Endothelial cell (in vitro differentiated cells): ENCODE measurements at regions not wholly inside any gene's neighbourhood (a gene's known extent, or its start where the extent isn't known, plus 50 kb on each side); places are given as distances from the start of the nearest gene placed in this dataset.

Experiments
- DNase-seq: peaks from one replicate; pipeline ENCODE4 v3.0.0; 2021; ENCODE audit warnings: low spot score
- H3K27ac Mint-ChIP-seq: one replicate; pipeline ENCODE4 v1.8.0; 2021; ENCODE audit warnings: mixed read lengths, inconsistent platforms; ENCODE audit not compliant: unreplicated experiment
- H3K27me3 Mint-ChIP-seq: one replicate; pipeline ENCODE4 v1.8.0; 2021; ENCODE audit warnings: mild to moderate bottlenecking, moderate library complexity, mixed read lengths, inconsistent platforms; ENCODE audit not compliant: unreplicated experiment
- H3K36me3 Mint-ChIP-seq: one replicate; pipeline ENCODE4 v1.8.0; 2021; ENCODE audit warnings: mild to moderate bottlenecking, low read depth, mixed read lengths, inconsistent platforms; ENCODE audit not compliant: unreplicated experiment
- H3K4me1 Mint-ChIP-seq: one replicate; pipeline ENCODE4 v1.8.0; 2021; ENCODE audit warnings: mild to moderate bottlenecking, mixed read lengths, inconsistent platforms; ENCODE audit not compliant: unreplicated experiment
- H3K4me3 Mint-ChIP-seq: one replicate; pipeline ENCODE4 v1.8.0; 2021; ENCODE audit warnings: mild to moderate bottlenecking, mixed read lengths, inconsistent platforms; ENCODE audit not compliant: unreplicated experiment
- H3K9me3 Mint-ChIP-seq: one replicate; pipeline ENCODE4 v1.8.0; 2021; ENCODE audit warnings: mixed read lengths, inconsistent platforms; ENCODE audit not compliant: unreplicated experiment
- CTCF ChIP-seq: fragments of 200-600 bp; sonication (generic); IDR thresholded peaks from one replicate; pipeline ENCODE4 v1.5.0; 2021; ENCODE audit warnings: antibody characterized with exemption; ENCODE audit not compliant: unreplicated experiment

DNA sequence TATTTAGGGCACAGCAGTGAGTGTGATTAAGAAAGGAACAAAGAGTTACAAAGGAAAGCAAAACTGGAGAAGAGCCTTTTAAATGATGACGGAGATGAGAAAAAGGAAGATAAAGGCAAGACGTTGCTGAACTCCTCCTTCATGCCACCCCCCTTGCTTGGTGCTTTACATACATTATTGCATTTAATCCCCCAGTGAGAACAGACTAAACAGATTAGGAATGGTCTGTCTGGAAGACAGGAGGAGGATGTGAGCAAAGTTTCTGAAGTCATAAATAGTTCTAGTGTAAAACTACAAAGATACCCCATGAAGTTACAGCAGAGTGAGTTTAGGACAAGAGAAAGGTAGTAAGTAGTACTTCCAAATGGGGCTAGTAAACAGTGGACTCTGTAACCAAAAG, 113.5 kb downstream of the PLCE1 start:
- no peak overlapping the region for H3K4me3 Mint-ChIP-seq
- H3K4me1 Mint-ChIP-seq, result peaks cover 2% of the 10 kb centered on the region
- no peaks in the 10 kb centered on the region for H3K36me3 Mint-ChIP-seq
- TF ChIP-seq CTCF, result no peak
- DNase-seq, result no peak
- H3K9me3 Mint-ChIP-seq, result no peaks in the 10 kb centered on the region
- H3K27me3 Mint-ChIP-seq, result no peaks in the 10 kb centered on the region
- H3K27ac Mint-ChIP-seq, result no peak overlapping the region

DNA sequence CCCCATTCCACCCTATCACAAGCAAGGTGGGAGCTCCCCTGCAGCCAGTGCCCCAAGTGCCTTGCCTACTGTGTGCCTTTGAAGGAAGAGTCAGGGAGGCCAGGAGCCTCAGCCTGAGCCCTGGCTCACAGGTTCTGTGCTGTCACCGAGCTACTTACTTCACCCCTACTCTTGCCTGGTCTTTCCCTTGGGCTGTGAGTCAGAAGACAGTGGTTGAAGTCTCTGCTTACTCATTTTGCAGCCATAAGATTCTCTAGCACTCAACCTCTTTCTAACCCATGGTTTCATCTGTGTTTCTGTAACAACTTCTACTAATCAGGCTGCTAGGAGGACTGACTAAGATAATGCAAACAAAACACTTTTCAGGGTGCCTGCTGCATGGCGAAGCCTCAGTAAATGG, 114.5 kb downstream of the PLCE1 start:
- H3K4me1 Mint-ChIP-seq, result peaks cover 2% of the 10 kb centered on the region
- H3K36me3 Mint-ChIP-seq, result no peaks in the 10 kb centered on the region
- H3K9me3 Mint-ChIP-seq, result no peaks in the 10 kb centered on the region

GRCh38 chr10:94111367-94111766, 117.6 kb downstream of the PLCE1 start:
- Mint-ChIP-seq H3K4me3 (no peak overlapping the region), H3K27me3 (no peaks in the 10 kb centered on the region), H3K36me3 (no peaks in the 10 kb centered on the region), H3K4me1 (no peaks in the 10 kb centered on the region), H3K27ac (no peak overlapping the region), H3K9me3 (no peaks in the 10 kb centered on the region)
- no peak for TF ChIP-seq CTCF
- DNase-seq, result no peak

More for the DNA sequence above, 114.5 kb downstream of the PLCE1 start:
- H3K27ac Mint-ChIP-seq, result no peak overlapping the region
- no peak for TF ChIP-seq CTCF
- DNase-seq, result no peak
- H3K27me3 Mint-ChIP-seq, result no peaks in the 10 kb centered on the region
- no peak overlapping the region for H3K4me3 Mint-ChIP-seq

DNA sequence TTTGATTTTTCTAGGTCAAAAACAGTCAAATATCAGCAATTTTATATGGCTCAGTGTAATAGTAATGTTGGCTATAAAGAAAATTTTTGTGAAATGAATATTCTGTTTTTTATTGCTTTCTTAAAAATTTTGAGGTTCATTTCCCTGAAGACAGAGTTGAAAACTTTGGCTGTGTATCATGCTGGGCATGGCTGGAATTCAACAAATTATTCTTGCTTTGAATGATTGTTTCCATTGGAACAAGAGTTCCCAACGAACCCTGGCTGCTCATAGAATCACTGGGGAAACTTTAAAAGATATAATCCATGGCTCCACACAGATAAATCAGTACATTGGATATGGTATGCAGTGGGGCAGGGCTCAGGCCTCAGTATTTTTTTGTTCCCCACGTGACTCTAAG, 118.6 kb downstream of the PLCE1 start:
- H3K4me1 Mint-ChIP-seq, result no peaks in the 10 kb centered on the region
- no peak for TF ChIP-seq CTCF
- H3K9me3 Mint-ChIP-seq, result no peaks in the 10 kb centered on the region
- no peak for DNase-seq
- no peak overlapping the region for H3K4me3 Mint-ChIP-seq
- H3K27me3 Mint-ChIP-seq, result no peaks in the 10 kb centered on the region
- no peaks in the 10 kb centered on the region for H3K36me3 Mint-ChIP-seq
- no peak overlapping the region for H3K27ac Mint-ChIP-seq

- DNase-seq, result no peak
- Mint-ChIP-seq H3K4me3 (no peak overlapping the region), H3K27ac (no peak overlapping the region), H3K27me3 (no peaks in the 10 kb centered on the region), H3K36me3 (no peaks in the 10 kb centered on the region), H3K9me3 (no peaks in the 10 kb centered on the region), H3K4me1 (no peaks in the 10 kb centered on the region)
- TF ChIP-seq CTCF, result no peak
These were observed 122.0 kb downstream of the PLCE1 start for GRCh38 chr10:94115725-94116124.
